SK-N-SH (cell line): ENCODE measurements at regions not wholly inside any gene's neighbourhood (a gene's known extent, or its start where the extent isn't known, plus 50 kb on each side); places are given as distances from the start of the nearest gene placed in this dataset.

Source experiments
- CTCF ChIP-seq: fragments of 200-600 bp; sonication (generic); IDR thresholded peaks from 2 replicates; pipeline ENCODE4 v1.6.1; 2017; ENCODE audit warnings: antibody characterized with exemption, mild to moderate bottlenecking, moderate library complexity
- FOXJ3 ChIP-seq: sonication (generic); formaldehyde crosslinking; IDR thresholded peaks from 2 replicates; pipeline ENCODE4 v1.5.1; 2020; ENCODE audit warnings: mild to moderate bottlenecking, missing genetic modification reagents
- NFIC ChIP-seq: IDR thresholded peaks from 2 replicates; pipeline ENCODE4 v1.4.0; 2012; ENCODE audit warnings: borderline replicate concordance
- POLR2AphosphoS5 ChIP-seq: IDR thresholded peaks from 2 replicates; pipeline ENCODE4 v1.6.1; 2012; ENCODE audit warnings: low read depth, low read length
- RAD21 ChIP-seq: IDR thresholded peaks from 2 replicates; pipeline ENCODE4 v1.6.1; 2012; ENCODE audit warnings: mild to moderate bottlenecking, low read length
- RFX5 ChIP-seq: IDR thresholded peaks from 2 replicates; pipeline ENCODE4 v1.6.1; 2012; ENCODE audit warnings: mild to moderate bottlenecking, improper control_type of control experiment, low read length
- SIN3A ChIP-seq: IDR thresholded peaks from 2 replicates; pipeline ENCODE4 v1.6.1; 2012; ENCODE audit warnings: low read depth, mild to moderate bottlenecking, low read length, moderate library complexity, borderline replicate concordance
- SMC3 ChIP-seq: IDR thresholded peaks from 2 replicates; pipeline ENCODE4 v1.6.1; 2012; ENCODE audit warnings: low read depth, low read length, improper control_type of control experiment
- TAF1 ChIP-seq: IDR thresholded peaks from 2 replicates; pipeline ENCODE4 v1.6.1; 2012; ENCODE audit warnings: low read depth, mild to moderate bottlenecking, low read length, moderate library complexity, borderline replicate concordance

DNA sequence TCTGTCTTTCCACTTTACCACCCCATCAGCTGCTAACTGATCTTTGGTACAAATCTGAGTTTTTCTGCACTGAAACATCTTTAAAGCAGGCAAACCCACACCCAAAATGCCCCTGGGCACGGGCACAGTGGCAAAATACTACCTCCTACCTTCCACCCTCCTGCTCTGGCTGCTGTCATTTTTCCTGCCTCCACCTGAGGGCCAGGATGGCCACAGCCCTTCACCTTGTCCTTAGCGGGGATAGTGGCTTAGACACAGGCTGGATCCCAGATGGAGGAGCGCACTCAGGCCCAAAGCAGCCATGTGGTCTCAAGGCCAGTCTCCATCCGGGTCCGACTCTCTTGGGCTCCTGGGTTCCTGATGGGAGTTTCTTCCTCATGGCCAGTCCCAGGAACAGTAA, 98.3 kb downstream of the HIF1AN start:
- TF ChIP-seq POLR2AphosphoS5 (no peak), CTCF (no peak), NFIC (no peak), TAF1 (no peak), SIN3A (no peak), RFX5 (no peak), RAD21 (no peak), FOXJ3 (no peak), SMC3 (no peak)
